AG09319 (cell line): ENCODE measurements at regions not wholly inside any gene's neighbourhood (a gene's known extent, or its start where the extent isn't known, plus 50 kb on each side); places are given as distances from the start of the nearest gene placed in this dataset.
"Not testable (repeated sequence)": the region's sequence is repeated elsewhere in the genome, so short reads cannot be mapped to it uniquely, and the experiment has no call there.

Experiments
- DNase-seq: peaks from one replicate; pipeline ENCODE4 v3.0.0-alpha.2; 2010; ENCODE audit warnings: low read depth; ENCODE audit errors: extremely low read depth
- CTCF ChIP-seq: IDR thresholded peaks from 2 replicates; pipeline ENCODE4 v1.5.1; 2011; ENCODE audit warnings: low read depth, mild to moderate bottlenecking, inconsistent platforms, low read length, moderate library complexity

- DNase-seq, result no peak
Observed at GRCh38 chr5:40453689-40454088, 226.0 kb upstream of the PTGER4 start.

GRCh38 chr5:40452874-40453624 lies 226.7 kb upstream of the PTGER4 start:
- TF ChIP-seq CTCF, result no peak
- DNase-seq, result no peak

More at GRCh38 chr5:40453689-40454088, 226.0 kb upstream of the PTGER4 start:
- TF ChIP-seq CTCF, result no peak

- no peak for TF ChIP-seq CTCF
- DNase-seq, result no peak
Observed at GRCh38 chr5:40447438-40447837, 232.3 kb upstream of the PTGER4 start.

GRCh38 chr5:40446910-40447309 lies 232.8 kb upstream of the PTGER4 start:
- no peak for DNase-seq
- no peak for TF ChIP-seq CTCF

GRCh38 chr5:40442346-40442745 lies 237.4 kb upstream of the PTGER4 start:
- no peak for TF ChIP-seq CTCF
- no peak for DNase-seq

GRCh38 chr5:40441733-40442132 lies 238.0 kb upstream of the PTGER4 start:
- no peak for TF ChIP-seq CTCF

GRCh38 chr5:40440746-40441145 lies 239.0 kb upstream of the PTGER4 start:
- no peak for DNase-seq
- TF ChIP-seq CTCF, result no peak

More at GRCh38 chr5:40441733-40442132, 238.0 kb upstream of the PTGER4 start:
- no peak for DNase-seq

- DNase-seq, result not testable (repeated sequence)
Observed at GRCh38 chr5:40439103-40439502, 240.6 kb upstream of the PTGER4 start.

GRCh38 chr5:40438646-40439045 lies 241.1 kb upstream of the PTGER4 start:
- DNase-seq, result not testable (repeated sequence)
